ENCODE measurements at regions not wholly inside any gene's neighbourhood (a gene's known extent, or its start where the extent isn't known, plus 50 kb on each side); places are given as distances from the start of the nearest gene placed in this dataset.

GRCh38 chr12:126156806-126157574 lies 1091.8 kb downstream of the AACS start:
- in situ Hi-C loops (cut with MboI): no loop called here
- RAD21 ChIA-PET (ENCODE audit: unreplicated experiment): no interaction called here

More at GRCh38 chr12:126156806-126157574, 1091.8 kb downstream of the AACS start:
- no peaks in the 10 kb centered on the region for H3K36me3 ChIP-seq (ENCODE audit: control insufficient read depth in 2 of 2, insufficient read depth in 2 of 2, low read length in 1 of 2)
- FAIRE-seq: no peak
- 16% methylated on average over 12 of the region's 12 CpGs for WGBS (ENCODE audit: insufficient coverage, insufficient replicate concordance, low lambda C conversion rate, missing lambda C conversion rate)
- ATAC-seq: no peak
- H3K79me2 ChIP-seq (ENCODE audit: control insufficient read depth, insufficient read depth, low read length): no peaks in the 10 kb centered on the region
- no peak overlapping the region for H3K9ac ChIP-seq (ENCODE audit: control insufficient read depth, insufficient read depth, low read length)
- TF ChIP-seq RFX5 (IDR thresholded peaks at IDR 0.05; ENCODE audit: low read depth, low read length) (no peak), HDAC2 (IDR thresholded peaks at IDR 0.05) (no peak), SMAD1 (IDR thresholded peaks at IDR 0.05; ENCODE audit: low read depth, partially characterized antibody) (no peak), CBFB (IDR thresholded peaks at IDR 0.05; ENCODE audit: low read depth) (no peak), NR2C1 (IDR thresholded peaks at IDR 0.05) (no peak), SMARCA5 (IDR thresholded peaks at IDR 0.05) (no peak), TBL1XR1 (IDR thresholded peaks at IDR 0.05; ENCODE audit: low read depth, low read length) (no peak), ELK1 (IDR thresholded peaks at IDR 0.05; ENCODE audit: low read depth, low read length) (no peak), MEF2B (IDR thresholded peaks at IDR 0.05; ENCODE audit: partially characterized antibody, poor library complexity, severe bottlenecking) (no peak), ZNF207 (IDR thresholded peaks at IDR 0.05; ENCODE audit: borderline replicate concordance) (no peak)
- TF ChIP-seq, protein P1, sequence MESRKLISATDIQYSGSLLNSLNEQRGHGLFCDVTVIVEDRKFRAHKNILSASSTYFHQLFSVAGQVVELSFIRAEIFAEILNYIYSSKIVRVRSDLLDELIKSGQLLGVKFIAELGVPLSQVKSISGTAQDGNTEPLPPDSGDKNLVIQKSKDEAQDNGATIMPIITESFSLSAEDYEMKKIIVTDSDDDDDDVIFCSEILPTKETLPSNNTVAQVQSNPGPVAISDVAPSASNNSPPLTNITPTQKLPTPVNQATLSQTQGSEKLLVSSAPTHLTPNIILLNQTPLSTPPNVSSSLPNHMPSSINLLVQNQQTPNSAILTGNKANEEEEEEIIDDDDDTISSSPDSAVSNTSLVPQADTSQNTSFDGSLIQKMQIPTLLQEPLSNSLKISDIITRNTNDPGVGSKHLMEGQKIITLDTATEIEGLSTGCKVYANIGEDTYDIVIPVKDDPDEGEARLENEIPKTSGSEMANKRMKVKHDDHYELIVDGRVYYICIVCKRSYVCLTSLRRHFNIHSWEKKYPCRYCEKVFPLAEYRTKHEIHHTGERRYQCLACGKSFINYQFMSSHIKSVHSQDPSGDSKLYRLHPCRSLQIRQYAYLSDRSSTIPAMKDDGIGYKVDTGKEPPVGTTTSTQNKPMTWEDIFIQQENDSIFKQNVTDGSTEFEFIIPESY (IDR thresholded peaks at IDR 0.05): no peak
- H3K27ac ChIP-seq (ENCODE audit: control insufficient read depth, insufficient read depth): no peak overlapping the region
- ChIA-PET SMC1A (ENCODE audit: uncharacterized antibody, unreplicated experiment) (interaction anchor here (0.6 kb wide), 1 partner anchor 28 kb away, joined by 3 read pairs; no protein-coding TSS in a partner anchor), POLR2A (no interaction called here), CTCF (no interaction called here)
- H4K20me1 ChIP-seq (ENCODE audit: control insufficient read depth, insufficient read depth): no peaks in the 10 kb centered on the region
- no TSS peak for BruUV-seq (replicated peaks)
- no peak overlapping the region for H3K4me2 ChIP-seq (ENCODE audit: control insufficient read depth, insufficient read depth)
- no peaks in the 10 kb centered on the region for H3K9me3 ChIP-seq (replicated peaks; ENCODE audit: control insufficient read depth, insufficient read depth, low read length)
- H3K27me3 ChIP-seq (replicated peaks in 1 of 2; ENCODE audit: control insufficient read depth in 2 of 2, insufficient read depth in 2 of 2, low read length in 1 of 2): no peaks in the 10 kb centered on the region
- H3K4me1 ChIP-seq (ENCODE audit: control insufficient read depth, insufficient read depth, low read length): no peaks in the 10 kb centered on the region
- no peak overlapping the region for H2AFZ ChIP-seq (ENCODE audit: control insufficient read depth, low read depth, low read length)
- no peak for DNase-seq (ENCODE audit: low read depth, low spot score)
- intact Hi-C loops (cut with micrococcal nuclease; ENCODE audit: unreplicated experiment): no loop called here
- no peak overlapping the region for H3K4me3 ChIP-seq
